GM18505 (cell line): ENCODE measurements at regions not wholly inside any gene's neighbourhood (a gene's known extent, or its start where the extent isn't known, plus 50 kb on each side); places are given as distances from the start of the nearest gene placed in this dataset.

Source experiments
- ATAC-seq: cut with Tn5 transposase; IDR thresholded peaks from one replicate; pipeline ENCODE4 v1.9.1; 2021; ENCODE audit not compliant: unreplicated experiment
- POLR2A ChIP-seq: IDR thresholded peaks from 4 replicates; pipeline ENCODE4 v1.6.1; 2011; ENCODE audit warnings: borderline replicate concordance; ENCODE audit not compliant: insufficient read depth, insufficient read length; ENCODE audit errors: extremely low read depth

- TF ChIP-seq POLR2A = no peak
- no peak for ATAC-seq
Observed at GRCh38 chrX:110408949-110409588, 50.4 kb downstream of the RTL9 start.

GRCh38 chrX:110409925-110410324 lies 51.3 kb downstream of the RTL9 start:
- no peak for ATAC-seq
- TF ChIP-seq POLR2A = no peak

- no peak for TF ChIP-seq POLR2A
- no peak for ATAC-seq
Observed at GRCh38 chrX:110410603-110411002, 52.0 kb downstream of the RTL9 start.

- TF ChIP-seq POLR2A = no peak
- ATAC-seq = peak; percentile 54
Observed at GRCh38 chrX:110412971-110413726, 54.5 kb downstream of the RTL9 start.

GRCh38 chrX:110413727-110414124 lies 55.1 kb downstream of the RTL9 start:
- TF ChIP-seq POLR2A = no peak

GRCh38 chrX:110414273-110414672 lies 55.6 kb downstream of the RTL9 start:
- TF ChIP-seq POLR2A = no peak
- ATAC-seq = peak; percentile 26

More at GRCh38 chrX:110413727-110414124, 55.1 kb downstream of the RTL9 start:
- ATAC-seq = no peak

GRCh38 chrX:110414679-110415439 lies 56.2 kb downstream of the RTL9 start:
- no peak for TF ChIP-seq POLR2A
- peak; percentile 83 for ATAC-seq

- TF ChIP-seq POLR2A = no peak
- ATAC-seq = no peak
Observed at GRCh38 chrX:110415440-110416170, 57.0 kb downstream of the RTL9 start.

- no peak for TF ChIP-seq POLR2A
Observed at GRCh38 chrX:110417128-110417527, 58.5 kb downstream of the RTL9 start.

GRCh38 chrX:110418316-110419235 lies 59.9 kb downstream of the RTL9 start:
- no peak for TF ChIP-seq POLR2A
- peak; percentile 35 for ATAC-seq

More at GRCh38 chrX:110417128-110417527, 58.5 kb downstream of the RTL9 start:
- no peak for ATAC-seq

- TF ChIP-seq POLR2A = no peak
- ATAC-seq = no peak
Observed at GRCh38 chrX:110419512-110419911, 60.9 kb downstream of the RTL9 start.
